ENCODE measurements at regions not wholly inside any gene's neighbourhood (a gene's known extent, or its start where the extent isn't known, plus 50 kb on each side); places are given as distances from the start of the nearest gene placed in this dataset.

DNA sequence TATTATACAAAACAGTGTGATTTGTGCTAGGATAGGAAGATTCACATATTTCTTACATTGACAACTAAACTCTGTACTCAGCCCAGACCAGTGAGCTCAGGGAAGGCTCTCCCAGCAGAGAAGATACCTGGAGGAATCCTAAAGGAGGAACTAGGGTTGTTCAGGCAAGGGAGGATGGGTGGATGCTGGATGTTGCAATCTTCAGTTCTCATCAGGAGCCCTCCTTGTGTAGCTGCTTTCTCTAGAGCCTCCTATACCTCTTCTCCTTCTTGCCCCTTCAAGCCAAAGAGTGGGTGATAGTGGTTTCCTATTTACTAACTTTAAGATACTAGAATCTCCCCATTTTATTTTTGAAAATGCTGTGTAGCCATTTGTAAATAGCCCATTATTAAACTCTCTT lies 117.3 kb downstream of the NKX6-1 start:
- BruUV-seq (replicated peaks): no TSS peak
- H3K27ac ChIP-seq (ENCODE audit: insufficient read depth, low read depth, low read length): no peak overlapping the region
- TF ChIP-seq EZH2 (IDR thresholded peaks at IDR 0.05; ENCODE audit: borderline replicate concordance, low read depth, low read length, severe bottlenecking) (no peak), POLR2AphosphoS5 (IDR thresholded peaks at IDR 0.05; ENCODE audit: insufficient read depth, low read depth, low read length) (no peak), MYC (IDR thresholded peaks at IDR 0.05; ENCODE audit: low read depth, low read length) (no peak)
- TF ChIP-seq, protein P1, sequence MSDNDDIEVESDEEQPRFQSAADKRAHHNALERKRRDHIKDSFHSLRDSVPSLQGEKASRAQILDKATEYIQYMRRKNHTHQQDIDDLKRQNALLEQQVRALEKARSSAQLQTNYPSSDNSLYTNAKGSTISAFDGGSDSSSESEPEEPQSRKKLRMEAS (IDR thresholded peaks at IDR 0.05; ENCODE audit: insufficient read depth, insufficient read length): no peak
- TF ChIP-seq, protein P2, sequence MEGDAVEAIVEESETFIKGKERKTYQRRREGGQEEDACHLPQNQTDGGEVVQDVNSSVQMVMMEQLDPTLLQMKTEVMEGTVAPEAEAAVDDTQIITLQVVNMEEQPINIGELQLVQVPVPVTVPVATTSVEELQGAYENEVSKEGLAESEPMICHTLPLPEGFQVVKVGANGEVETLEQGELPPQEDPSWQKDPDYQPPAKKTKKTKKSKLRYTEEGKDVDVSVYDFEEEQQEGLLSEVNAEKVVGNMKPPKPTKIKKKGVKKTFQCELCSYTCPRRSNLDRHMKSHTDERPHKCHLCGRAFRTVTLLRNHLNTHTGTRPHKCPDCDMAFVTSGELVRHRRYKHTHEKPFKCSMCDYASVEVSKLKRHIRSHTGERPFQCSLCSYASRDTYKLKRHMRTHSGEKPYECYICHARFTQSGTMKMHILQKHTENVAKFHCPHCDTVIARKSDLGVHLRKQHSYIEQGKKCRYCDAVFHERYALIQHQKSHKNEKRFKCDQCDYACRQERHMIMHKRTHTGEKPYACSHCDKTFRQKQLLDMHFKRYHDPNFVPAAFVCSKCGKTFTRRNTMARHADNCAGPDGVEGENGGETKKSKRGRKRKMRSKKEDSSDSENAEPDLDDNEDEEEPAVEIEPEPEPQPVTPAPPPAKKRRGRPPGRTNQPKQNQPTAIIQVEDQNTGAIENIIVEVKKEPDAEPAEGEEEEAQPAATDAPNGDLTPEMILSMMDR (IDR thresholded peaks at IDR 0.05; ENCODE audit: extremely low read depth in 1 of 2, insufficient read depth in 1 of 2, low read depth in 1 of 2, low read length in 2 of 2): no peak
- H3K9ac ChIP-seq (replicated peaks; ENCODE audit: extremely low read depth, insufficient read depth, low read length): no peak overlapping the region
- intact Hi-C loops (cut with micrococcal nuclease) (no loop called here), dilution Hi-C loops (cut with MboI; ENCODE audit: extremely low pct_ligation_motif_present, low sequenced_read_pairs) (no loop called here)
- ChIA-PET POLR2A (no interaction called here), CTCF (no interaction called here)
- H3K9me1 ChIP-seq (replicated peaks; ENCODE audit: control insufficient read depth, extremely low read depth, insufficient read depth, low read length): no peaks in the 10 kb centered on the region
- DNase-seq (ENCODE audit: low read depth, low spot score): no peak
- FAIRE-seq: no peak
- H2AFZ ChIP-seq (ENCODE audit: low read depth, low read length): no peak overlapping the region
- no peak overlapping the region for H3K4me3 ChIP-seq (replicated peaks in 1 of 3; ENCODE audit: insufficient read depth in 1 of 3, low read depth in 1 of 3, low read length in 3 of 3)
- H3K4me2 ChIP-seq (ENCODE audit: insufficient read depth, low read length): no peak overlapping the region
- no peaks in the 10 kb centered on the region for H3K4me1 ChIP-seq (ENCODE audit: control insufficient read depth, extremely low read depth, insufficient read depth, low read length)
- no peaks in the 10 kb centered on the region for H3K36me3 ChIP-seq (ENCODE audit: control insufficient read depth in 2 of 2, extremely low read depth in 1 of 2, insufficient read depth in 2 of 2, low read length in 2 of 2)
- H4K20me1 ChIP-seq (replicated peaks; ENCODE audit: control insufficient read depth, extremely low read depth, insufficient read depth, low read length): no peaks in the 10 kb centered on the region
- H3K27me3 ChIP-seq (ENCODE audit: control insufficient read depth in 2 of 2, insufficient read depth in 2 of 2, low read length in 2 of 2): no peaks in the 10 kb centered on the region
- H3K79me2 ChIP-seq (ENCODE audit: control insufficient read depth, insufficient read depth, low read length): no peaks in the 10 kb centered on the region
- H3K9me3 ChIP-seq (replicated peaks; ENCODE audit: control insufficient read depth, insufficient read depth, low read length): no peaks in the 10 kb centered on the region
